Testis (tissue), 2 donors: ENCODE measurements at regions not wholly inside any gene's neighbourhood (a gene's known extent, or its start where the extent isn't known, plus 50 kb on each side); places are given as distances from the start of the nearest gene placed in this dataset.

Experiments
- DNase-seq: peaks from one replicate; pipeline ENCODE4 v3.0.0-alpha.2; 2019
- H3K27ac ChIP-seq, 2 donors: fragments of 200-600 bp; sonication (generic); one replicate each; pipeline ENCODE4 v1.5.1; 2019
- H3K27me3 ChIP-seq: fragments of 200-600 bp; sonication (generic); one replicate; pipeline ENCODE4 v1.5.1; 2019
- H3K36me3 ChIP-seq: fragments of 200-600 bp; sonication (generic); one replicate; pipeline ENCODE4 v1.5.1; 2017; ENCODE audit warnings: low read depth; ENCODE audit errors: missing control alignments
- H3K4me1 ChIP-seq: fragments of 200-600 bp; sonication (generic); one replicate; pipeline ENCODE4 v1.5.1; 2019
- H3K4me3 ChIP-seq, 2 donors: fragments of 200-600 bp; sonication (generic); one replicate each; pipeline ENCODE4 v1.5.1; 2017 to 2019
- H3K9me3 ChIP-seq: fragments of 200-600 bp; sonication (generic); one replicate; pipeline ENCODE4 v1.5.1; 2017
- POLR2A ChIP-seq: fragments of 450-650 bp; IDR thresholded peaks from one replicate; pipeline ENCODE4 v1.6.1; 2017; ENCODE audit warnings: antibody characterized with exemption, mild to moderate bottlenecking, moderate library complexity
- WGBS, 2 donors: methylation state at CpG; one replicate each; pipeline ENCODE4 v1.1.5; 2018; 5-methylcytosine and 5-hydroxymethylcytosine counted together
- intact Hi-C: fragments of 100-400 bp; cut with DNase I; formaldehyde crosslinking; loops from one replicate; pipeline ENCODE4 v1.15.1; 2023; ENCODE audit warnings: low total_unique reads
- TF ChIP-seq, protein P1 (sequence below), 3 experiments: fragments of 450-650 bp in 2 of 3; fragments of 200-600 bp in 1 of 3; sonication (generic) in 1 of 3; IDR thresholded peaks; one replicate each; pipeline ENCODE4 v1.5.1; 2016 to 2019; ENCODE audit warnings: antibody characterized with exemption in 3 of 3, mild to moderate bottlenecking in 2 of 3, moderate library complexity in 1 of 3

DNA sequence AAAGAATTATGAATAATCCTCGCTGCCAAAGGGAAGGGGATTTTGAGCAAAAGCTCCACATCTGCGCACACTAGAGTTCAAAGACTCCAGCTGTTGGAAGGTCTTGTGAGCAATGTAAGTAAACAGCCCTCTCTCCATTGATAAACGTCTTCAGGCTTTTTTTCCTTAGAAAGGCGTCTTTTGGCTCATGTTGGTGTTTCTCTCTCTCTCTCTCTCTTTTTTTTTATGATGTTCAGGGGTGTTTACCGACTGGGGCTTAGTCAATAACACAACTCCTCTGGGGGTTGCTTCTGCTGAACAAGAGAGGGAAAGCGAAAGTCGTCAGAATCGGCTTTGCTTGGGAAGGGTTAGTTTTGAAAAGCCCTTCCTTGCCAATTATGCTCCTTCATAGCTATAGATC is 53.2 kb upstream of the C1QTNF7 start:
- Histone ChIP-seq H3K4me1 (peaks cover 4% of the 10 kb centered on the region), H3K27ac (peak overlapping the region; percentile 58 to 74), H3K36me3 (no peaks in the 10 kb centered on the region), H3K4me3 (peak overlapping the region; percentile 7 to 11), H3K9me3 (no peaks in the 10 kb centered on the region), H3K27me3 (no peaks in the 10 kb centered on the region)
- intact Hi-C loops = no loop called here
- DNase-seq = peak; percentile 24
- WGBS, 2 donors = 21 to 32% methylated on average over 8 of the region's 8 CpGs
- no peak for TF ChIP-seq POLR2A
- TF ChIP-seq, protein P1, sequence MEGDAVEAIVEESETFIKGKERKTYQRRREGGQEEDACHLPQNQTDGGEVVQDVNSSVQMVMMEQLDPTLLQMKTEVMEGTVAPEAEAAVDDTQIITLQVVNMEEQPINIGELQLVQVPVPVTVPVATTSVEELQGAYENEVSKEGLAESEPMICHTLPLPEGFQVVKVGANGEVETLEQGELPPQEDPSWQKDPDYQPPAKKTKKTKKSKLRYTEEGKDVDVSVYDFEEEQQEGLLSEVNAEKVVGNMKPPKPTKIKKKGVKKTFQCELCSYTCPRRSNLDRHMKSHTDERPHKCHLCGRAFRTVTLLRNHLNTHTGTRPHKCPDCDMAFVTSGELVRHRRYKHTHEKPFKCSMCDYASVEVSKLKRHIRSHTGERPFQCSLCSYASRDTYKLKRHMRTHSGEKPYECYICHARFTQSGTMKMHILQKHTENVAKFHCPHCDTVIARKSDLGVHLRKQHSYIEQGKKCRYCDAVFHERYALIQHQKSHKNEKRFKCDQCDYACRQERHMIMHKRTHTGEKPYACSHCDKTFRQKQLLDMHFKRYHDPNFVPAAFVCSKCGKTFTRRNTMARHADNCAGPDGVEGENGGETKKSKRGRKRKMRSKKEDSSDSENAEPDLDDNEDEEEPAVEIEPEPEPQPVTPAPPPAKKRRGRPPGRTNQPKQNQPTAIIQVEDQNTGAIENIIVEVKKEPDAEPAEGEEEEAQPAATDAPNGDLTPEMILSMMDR (IDR thresholded peaks at IDR 0.05) = no peak

GRCh38 chr4:15375667-15376066 is 52.2 kb upstream of the C1QTNF7 start:
- Histone ChIP-seq H3K4me1 (peaks cover 4% of the 10 kb centered on the region), H3K9me3 (no peaks in the 10 kb centered on the region), H3K36me3 (no peaks in the 10 kb centered on the region), H3K27me3 (no peaks in the 10 kb centered on the region), H3K27ac (peak overlapping the region; percentile 58 to 74), H3K4me3 (no peak overlapping the region)
- 54 to 62% methylated on average over 3 of the region's 3 CpGs for WGBS, 2 donors
- no peak for DNase-seq
- TF ChIP-seq, protein P1 (IDR thresholded peaks at IDR 0.05) = no peak
- TF ChIP-seq POLR2A = no peak
- intact Hi-C loops = no loop called here

DNA sequence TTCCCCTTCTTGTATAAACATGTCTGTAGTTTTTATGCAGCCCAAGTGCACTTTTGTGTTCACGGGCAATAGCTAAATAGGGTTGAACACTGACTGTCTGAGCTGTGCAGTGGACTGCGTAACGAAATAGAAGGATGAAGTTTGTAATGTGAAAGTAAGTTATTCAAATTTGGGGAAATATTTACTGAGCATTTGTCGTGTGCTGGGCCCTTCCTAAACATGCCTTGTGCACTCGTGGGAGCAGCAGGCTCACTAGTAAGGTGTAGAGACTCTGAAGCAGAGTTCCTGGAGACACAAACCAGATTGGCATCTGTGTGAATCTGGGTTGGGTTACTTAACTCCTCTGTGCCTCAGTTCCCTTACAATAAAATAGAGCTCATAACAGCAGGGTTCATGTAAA is 51.7 kb upstream of the C1QTNF7 start:
- intact Hi-C loops = no loop called here
- no peak for DNase-seq
- no peaks in the 10 kb centered on the region for H3K36me3 ChIP-seq
- WGBS, 2 donors = 66% methylated on average over 5 of the region's 5 CpGs
- no peaks in the 10 kb centered on the region for H3K9me3 ChIP-seq
- H3K27ac ChIP-seq = peak overlapping the region; percentile 58 to 74
- H3K4me1 ChIP-seq = peaks cover 4% of the 10 kb centered on the region
- TF ChIP-seq, protein P1 (IDR thresholded peaks at IDR 0.05) = no peak
- TF ChIP-seq POLR2A = no peak
- no peak overlapping the region for H3K4me3 ChIP-seq
- H3K27me3 ChIP-seq = no peaks in the 10 kb centered on the region

DNA sequence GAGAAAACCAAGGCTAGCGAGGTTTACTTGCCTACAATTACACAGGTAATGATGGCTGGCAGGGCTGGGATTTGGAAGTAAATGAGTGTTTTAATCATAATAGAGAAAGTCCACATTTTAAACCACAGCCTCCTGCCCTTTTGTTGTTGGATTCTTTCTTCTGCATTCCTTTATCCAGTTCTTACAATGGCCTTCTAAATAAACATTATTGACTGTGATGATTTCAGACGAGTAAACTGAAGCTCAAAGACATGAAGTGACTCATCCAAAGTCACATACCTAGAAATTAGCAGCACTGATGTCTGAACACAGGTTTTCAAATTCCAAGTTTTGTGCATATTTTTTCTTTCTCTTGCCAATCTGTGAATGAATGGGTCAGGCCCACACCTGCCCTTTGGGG is 51.2 kb upstream of the C1QTNF7 start:
- Histone ChIP-seq H3K36me3 (no peaks in the 10 kb centered on the region), H3K4me1 (peaks cover 4% of the 10 kb centered on the region), H3K9me3 (no peaks in the 10 kb centered on the region), H3K27ac (peak overlapping the region in 1 of 2 donors; percentile 58), H3K4me3 (no peak overlapping the region), H3K27me3 (no peaks in the 10 kb centered on the region)
- 70 to 75% methylated on average over 2 of the region's 2 CpGs for WGBS, 2 donors
- intact Hi-C loops = no loop called here
- no peak for DNase-seq
- TF ChIP-seq, protein P1 (IDR thresholded peaks at IDR 0.05) = no peak
- no peak for TF ChIP-seq POLR2A
